ENCODE measurements at regions not wholly inside any gene's neighbourhood (a gene's known extent, or its start where the extent isn't known, plus 50 kb on each side); places are given as distances from the start of the nearest gene placed in this dataset.

- Mint-ChIP-seq H3K4me1 (no peaks in the 10 kb centered on the region), H3K36me3 (ENCODE audit: low read depth) (no peaks in the 10 kb centered on the region), H3K27ac (no peak overlapping the region), H3K9me3 (peaks cover 1% of the 10 kb centered on the region), H3K4me3 (no peak overlapping the region), H3K27me3 (ENCODE audit: insufficient read depth) (no peaks in the 10 kb centered on the region)
- Histone ChIP-seq H3K27me3 (ENCODE audit: control insufficient read depth, insufficient read depth, low read length, poor library complexity, severe bottlenecking) (no peaks in the 10 kb centered on the region), H3K27ac (ENCODE audit: low read depth, low read length) (no peak overlapping the region), H3K9me3 (ENCODE audit: control insufficient read depth, low read length) (no peaks in the 10 kb centered on the region), H3K4me1 (ENCODE audit: control insufficient read depth, insufficient read depth, low read length) (no peaks in the 10 kb centered on the region), H3K4me3 (ENCODE audit: low read length) (no peak overlapping the region), H3K36me3 (ENCODE audit: control insufficient read depth, insufficient read depth, low read length) (no peaks in the 10 kb centered on the region), H3K9ac (ENCODE audit: extremely low read depth, low read length, poor library complexity, severe bottlenecking) (no peak overlapping the region)
- WGBS, 2 experiments (ENCODE audit: insufficient coverage in 1 of 2, insufficient read length in 1 of 2), result 87 to 89% methylated on average over 1 to 2 of the region's 2 CpGs
- TF ChIP-seq CTCF (conservative IDR thresholded peaks at IDR 0.05), result no peak
- no peak for DNase-seq
Observed at GRCh38 chr7:82616059-82616728, 172.6 kb upstream of the CACNA2D1 start.

GRCh38 chr7:82615527-82615926 is 171.9 kb upstream of the CACNA2D1 start:
- Mint-ChIP-seq H3K4me1 (no peaks in the 10 kb centered on the region), H3K27ac (no peak overlapping the region)

GRCh38 chr7:82609746-82610145 is 166.2 kb upstream of the CACNA2D1 start:
- H3K9me3 Mint-ChIP-seq, result no peaks in the 10 kb centered on the region
- H3K27me3 Mint-ChIP-seq (ENCODE audit: insufficient read depth), result no peaks in the 10 kb centered on the region
- H3K4me3 Mint-ChIP-seq, result no peak overlapping the region

More at GRCh38 chr7:82615527-82615926, 171.9 kb upstream of the CACNA2D1 start:
- 90% methylated on average over 3 of the region's 3 CpGs; no CpG with 5 or more reads in 1 of the 2 experiments for WGBS, 2 experiments (ENCODE audit: insufficient coverage in 1 of 2, insufficient read length in 1 of 2)
- no peak overlapping the region for H3K9ac ChIP-seq (ENCODE audit: extremely low read depth, low read length, poor library complexity, severe bottlenecking)
- Mint-ChIP-seq H3K9me3 (no peaks in the 10 kb centered on the region), H3K27me3 (ENCODE audit: insufficient read depth) (no peaks in the 10 kb centered on the region), H3K4me3 (no peak overlapping the region), H3K36me3 (ENCODE audit: low read depth) (no peaks in the 10 kb centered on the region)
- TF ChIP-seq CTCF (conservative IDR thresholded peaks at IDR 0.05), result no peak
- no peaks in the 10 kb centered on the region for H3K27me3 ChIP-seq (ENCODE audit: control insufficient read depth, insufficient read depth, low read length, poor library complexity, severe bottlenecking)
- no peak for DNase-seq
- H3K27ac ChIP-seq (ENCODE audit: low read depth, low read length), result no peak overlapping the region
- no peaks in the 10 kb centered on the region for H3K4me1 ChIP-seq (ENCODE audit: control insufficient read depth, insufficient read depth, low read length)
- no peak overlapping the region for H3K4me3 ChIP-seq (ENCODE audit: low read length)
- no peaks in the 10 kb centered on the region for H3K36me3 ChIP-seq (ENCODE audit: control insufficient read depth, insufficient read depth, low read length)
- no peaks in the 10 kb centered on the region for H3K9me3 ChIP-seq (ENCODE audit: control insufficient read depth, low read length)

More at GRCh38 chr7:82609746-82610145, 166.2 kb upstream of the CACNA2D1 start:
- no peaks in the 10 kb centered on the region for H3K27me3 ChIP-seq (ENCODE audit: control insufficient read depth, insufficient read depth, low read length, poor library complexity, severe bottlenecking)
- H3K9me3 ChIP-seq (ENCODE audit: control insufficient read depth, low read length), result no peaks in the 10 kb centered on the region
- Mint-ChIP-seq H3K4me1 (no peaks in the 10 kb centered on the region), H3K36me3 (ENCODE audit: low read depth) (no peaks in the 10 kb centered on the region), H3K27ac (no peak overlapping the region)
- H3K27ac ChIP-seq (ENCODE audit: low read depth, low read length), result no peak overlapping the region
- no peak for TF ChIP-seq CTCF (conservative IDR thresholded peaks at IDR 0.05)
- DNase-seq, result no peak
- no peaks in the 10 kb centered on the region for H3K36me3 ChIP-seq (ENCODE audit: control insufficient read depth, insufficient read depth, low read length)
- no peaks in the 10 kb centered on the region for H3K4me1 ChIP-seq (ENCODE audit: control insufficient read depth, insufficient read depth, low read length)
- no peak overlapping the region for H3K9ac ChIP-seq (ENCODE audit: extremely low read depth, low read length, poor library complexity, severe bottlenecking)
- H3K4me3 ChIP-seq (ENCODE audit: low read length), result no peak overlapping the region
